Endodermal cell (in vitro differentiated cells): ENCODE measurements at regions not wholly inside any gene's neighbourhood (a gene's known extent, or its start where the extent isn't known, plus 50 kb on each side); places are given as distances from the start of the nearest gene placed in this dataset.

ENCODE experiments used
- DNase-seq: peaks from one replicate; pipeline ENCODE4 v3.0.0-alpha.2; 2017
- H3K27ac ChIP-seq: 2 replicates; pipeline ENCODE4 v1.5.1; 2013; ENCODE audit warnings: mild to moderate bottlenecking, low read depth, low read length, moderate library complexity
- H3K27me3 ChIP-seq: 2 replicates; pipeline ENCODE4 v1.6.1; 2013; ENCODE audit warnings: mild to moderate bottlenecking, low read length, moderate library complexity; ENCODE audit not compliant: insufficient read depth, control insufficient read depth, poor library complexity, severe bottlenecking
- H3K36me3 ChIP-seq: 2 replicates; pipeline ENCODE4 v1.7.0; 2013; ENCODE audit warnings: mild to moderate bottlenecking, low read length, moderate library complexity; ENCODE audit not compliant: control insufficient read depth, insufficient read depth
- H3K4me1 ChIP-seq: one replicate; pipeline ENCODE4 v1.7.0; 2013; ENCODE audit warnings: low read length; ENCODE audit not compliant: control insufficient read depth, insufficient read depth
- H3K4me3 ChIP-seq: 2 replicates; pipeline ENCODE4 v1.5.1; 2013; ENCODE audit warnings: mild to moderate bottlenecking, low read length, moderate library complexity
- H3K9ac ChIP-seq: 2 replicates; pipeline ENCODE4 v1.6.1; 2013; ENCODE audit warnings: mild to moderate bottlenecking, low read length, moderate library complexity; ENCODE audit not compliant: poor library complexity, severe bottlenecking; ENCODE audit errors: extremely low read depth
- H3K9me3 ChIP-seq: 2 replicates; pipeline ENCODE4 v1.6.1; 2013; ENCODE audit warnings: mild to moderate bottlenecking, low read length, moderate library complexity; ENCODE audit not compliant: control insufficient read depth
- H3K27ac Mint-ChIP-seq: 2 replicates; pipeline ENCODE4 v1.8.0; 2020; ENCODE audit warnings: mixed read lengths
- H3K27me3 Mint-ChIP-seq: 2 replicates; pipeline ENCODE4 v1.8.0; 2021; ENCODE audit warnings: mild to moderate bottlenecking, mixed read lengths; ENCODE audit not compliant: insufficient read depth
- H3K36me3 Mint-ChIP-seq: 2 replicates; pipeline ENCODE4 v1.8.0; 2020; ENCODE audit warnings: low read depth, mixed read lengths
- H3K4me1 Mint-ChIP-seq: 2 replicates; pipeline ENCODE4 v1.8.0; 2020; ENCODE audit warnings: mixed read lengths
- H3K4me3 Mint-ChIP-seq: 2 replicates; pipeline ENCODE4 v1.8.0; 2020; ENCODE audit warnings: mild to moderate bottlenecking, moderate library complexity, mixed read lengths
- H3K9me3 Mint-ChIP-seq: 2 replicates; pipeline ENCODE4 v1.8.0; 2020; ENCODE audit warnings: mild to moderate bottlenecking, mixed read lengths
- WGBS, 2 experiments: methylation state at CpG; one replicate each; pipeline versions ENCODE4 v1.1.5 to v1.1.7; 2013; ENCODE audit warnings: missing lambda C conversion rate in 2 of 2, mixed read lengths in 1 of 2; ENCODE audit not compliant: insufficient coverage in 1 of 2, insufficient read length in 1 of 2; 5-methylcytosine and 5-hydroxymethylcytosine counted together
- TF ChIP-seq, protein P1 (sequence below): fragments of 200-600 bp; sonication (generic); conservative IDR thresholded peaks from 2 replicates; pipeline ENCODE4 v1.5.0; 2021; ENCODE audit warnings: antibody characterized with exemption, mild to moderate bottlenecking

DNA sequence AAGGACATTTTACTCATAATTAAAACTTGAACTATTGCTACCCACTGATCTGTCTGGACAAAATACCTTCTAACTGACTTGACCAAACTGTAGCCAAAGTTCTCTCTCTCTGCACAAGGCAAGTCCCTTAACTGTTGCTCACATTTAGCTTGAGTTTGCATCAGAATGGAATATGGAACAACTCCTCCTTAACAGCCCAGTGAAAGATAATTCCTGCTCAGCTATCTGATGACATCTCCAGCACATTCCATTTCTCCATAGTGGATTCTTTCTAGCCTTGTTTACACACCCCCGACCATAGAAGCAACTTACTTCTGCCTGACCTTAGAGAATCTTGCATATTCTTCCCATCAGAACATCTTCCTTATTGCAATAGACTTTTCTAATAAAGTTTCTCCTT is 317.2 kb upstream of the CDH2 start:
- H3K4me3 Mint-ChIP-seq = no peak overlapping the region
- Histone ChIP-seq H3K9ac (no peak overlapping the region), H3K36me3 (no peaks in the 10 kb centered on the region), H3K27me3 (no peaks in the 10 kb centered on the region), H3K4me1 (peaks cover 2% of the 10 kb centered on the region), H3K27ac (no peak overlapping the region), H3K9me3 (no peaks in the 10 kb centered on the region), H3K4me3 (no peak overlapping the region)
- H3K4me1 Mint-ChIP-seq = peaks cover 2% of the 10 kb centered on the region
- H3K9me3 Mint-ChIP-seq = peaks cover 14% of the 10 kb centered on the region
- DNase-seq = no peak
- H3K27me3 Mint-ChIP-seq = no peaks in the 10 kb centered on the region
- TF ChIP-seq, protein P1, sequence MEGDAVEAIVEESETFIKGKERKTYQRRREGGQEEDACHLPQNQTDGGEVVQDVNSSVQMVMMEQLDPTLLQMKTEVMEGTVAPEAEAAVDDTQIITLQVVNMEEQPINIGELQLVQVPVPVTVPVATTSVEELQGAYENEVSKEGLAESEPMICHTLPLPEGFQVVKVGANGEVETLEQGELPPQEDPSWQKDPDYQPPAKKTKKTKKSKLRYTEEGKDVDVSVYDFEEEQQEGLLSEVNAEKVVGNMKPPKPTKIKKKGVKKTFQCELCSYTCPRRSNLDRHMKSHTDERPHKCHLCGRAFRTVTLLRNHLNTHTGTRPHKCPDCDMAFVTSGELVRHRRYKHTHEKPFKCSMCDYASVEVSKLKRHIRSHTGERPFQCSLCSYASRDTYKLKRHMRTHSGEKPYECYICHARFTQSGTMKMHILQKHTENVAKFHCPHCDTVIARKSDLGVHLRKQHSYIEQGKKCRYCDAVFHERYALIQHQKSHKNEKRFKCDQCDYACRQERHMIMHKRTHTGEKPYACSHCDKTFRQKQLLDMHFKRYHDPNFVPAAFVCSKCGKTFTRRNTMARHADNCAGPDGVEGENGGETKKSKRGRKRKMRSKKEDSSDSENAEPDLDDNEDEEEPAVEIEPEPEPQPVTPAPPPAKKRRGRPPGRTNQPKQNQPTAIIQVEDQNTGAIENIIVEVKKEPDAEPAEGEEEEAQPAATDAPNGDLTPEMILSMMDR = no peak
- no peak overlapping the region for H3K27ac Mint-ChIP-seq
- H3K36me3 Mint-ChIP-seq = no peaks in the 10 kb centered on the region
- 98% methylated on average over 1 of the region's 1 CpG; no CpG with 5 or more reads in 1 of the 2 experiments for WGBS, 2 experiments

DNA sequence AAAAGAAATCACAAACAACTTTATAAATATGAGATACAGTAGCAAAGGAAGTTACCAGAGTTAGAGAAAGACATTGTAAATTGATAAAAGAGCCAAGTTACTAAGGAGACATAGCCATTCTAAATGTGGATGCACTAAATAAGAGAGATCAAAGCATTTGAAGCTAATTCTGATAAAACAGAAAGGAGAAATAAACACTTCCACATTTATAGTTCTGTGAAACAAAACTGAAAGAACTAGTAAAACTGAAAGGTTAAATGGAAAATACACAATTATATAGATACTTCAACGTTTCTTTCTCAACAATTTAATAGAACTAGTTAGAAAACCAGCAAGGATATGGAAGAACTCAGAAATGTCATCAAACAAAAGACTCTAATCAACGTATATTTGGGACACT is 309.0 kb upstream of the CDH2 start:
- Histone ChIP-seq H3K9me3 (no peaks in the 10 kb centered on the region), H3K27ac (no peak overlapping the region), H3K4me3 (no peak overlapping the region), H3K27me3 (no peaks in the 10 kb centered on the region), H3K4me1 (no peaks in the 10 kb centered on the region), H3K36me3 (no peaks in the 10 kb centered on the region), H3K9ac (no peak overlapping the region)
- Mint-ChIP-seq H3K27ac (no peak overlapping the region), H3K27me3 (no peaks in the 10 kb centered on the region), H3K4me3 (no peak overlapping the region), H3K36me3 (no peaks in the 10 kb centered on the region), H3K9me3 (peaks cover 5% of the 10 kb centered on the region), H3K4me1 (no peaks in the 10 kb centered on the region)
- TF ChIP-seq, protein P1 = no peak
- 84% methylated on average over 2 of the region's 2 CpGs; no CpG with 5 or more reads in 1 of the 2 experiments for WGBS, 2 experiments
- no peak for DNase-seq

DNA sequence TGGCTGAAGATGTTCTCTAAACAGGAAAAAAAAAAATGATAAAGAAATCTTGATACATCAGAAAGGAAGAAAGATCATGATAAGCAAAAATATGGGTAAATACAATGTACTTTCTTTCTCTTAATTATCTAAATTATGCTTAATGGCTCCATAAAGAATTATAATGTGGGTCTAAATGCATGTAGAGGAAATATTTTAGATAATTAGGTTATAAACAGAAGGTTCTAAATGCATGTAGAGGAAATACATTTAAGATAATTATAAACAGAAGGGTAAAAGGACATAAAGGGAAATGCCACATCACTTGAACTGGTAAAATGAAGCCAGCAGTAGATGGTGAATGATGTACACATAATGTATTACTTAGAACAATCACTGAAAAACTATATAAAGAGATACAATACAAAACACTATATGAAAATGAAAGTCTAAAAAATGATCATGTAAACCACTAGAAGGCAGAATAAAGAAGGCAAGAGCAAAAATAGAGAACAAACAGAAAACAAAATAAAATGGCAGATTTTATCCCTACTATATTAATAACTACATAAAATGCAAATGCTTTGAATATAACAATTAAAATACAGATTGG is 308.4 kb upstream of the CDH2 start:
- H3K4me1 Mint-ChIP-seq = no peaks in the 10 kb centered on the region
- no peaks in the 10 kb centered on the region for H3K27me3 Mint-ChIP-seq
- H3K27ac ChIP-seq = no peak overlapping the region
- TF ChIP-seq, protein P1 = no peak
- H3K9me3 ChIP-seq = no peaks in the 10 kb centered on the region
- H3K36me3 Mint-ChIP-seq = no peaks in the 10 kb centered on the region
- H3K27ac Mint-ChIP-seq = no peak overlapping the region
- H3K27me3 ChIP-seq = no peaks in the 10 kb centered on the region
- no peaks in the 10 kb centered on the region for H3K4me1 ChIP-seq
- no peak for DNase-seq
- H3K4me3 ChIP-seq = no peak overlapping the region
- H3K4me3 Mint-ChIP-seq = no peak overlapping the region
- H3K9ac ChIP-seq = no peak overlapping the region
- no peaks in the 10 kb centered on the region for H3K36me3 ChIP-seq
- H3K9me3 Mint-ChIP-seq = no peaks in the 10 kb centered on the region
